ENCODE measurements at regions not wholly inside any gene's neighbourhood (a gene's known extent, or its start where the extent isn't known, plus 50 kb on each side); places are given as distances from the start of the nearest gene placed in this dataset.
"Not testable (repeated sequence)": the region's sequence is repeated elsewhere in the genome, so short reads cannot be mapped to it uniquely, and the experiment has no call there.

GRCh38 chr7:131934452-131934851, 378.0 kb upstream of the PODXL start:
- Histone ChIP-seq H3K4me3 (ENCODE audit: insufficient read depth, low read depth, low read length) (no peak overlapping the region), H3K9ac (ENCODE audit: low read length) (no peak overlapping the region), H3K9me3 (ENCODE audit: insufficient read depth, low read depth, low read length) (no peaks in the 10 kb centered on the region), H3K36me3 (ENCODE audit: insufficient read depth, low read length) (no peaks in the 10 kb centered on the region), H3K79me2 (ENCODE audit: insufficient read depth, low read length) (no peaks in the 10 kb centered on the region), H2AFZ (ENCODE audit: low read depth, low read length) (no peak overlapping the region), H4K20me1 (ENCODE audit: insufficient read depth, low read length) (no peaks in the 10 kb centered on the region), H3K4me2 (ENCODE audit: low read length) (no peak overlapping the region), H3K4me1 (ENCODE audit: insufficient read depth, low read length) (no peaks in the 10 kb centered on the region), H3K27me3 (ENCODE audit: insufficient read depth, low read length) (no peaks in the 10 kb centered on the region), H3K27ac (ENCODE audit: low read depth, low read length) (no peak overlapping the region)
- TF ChIP-seq CTCF (IDR thresholded peaks at IDR 0.05; ENCODE audit: insufficient read depth, low read depth, low read length) = no peak
- TF ChIP-seq EZH2 (IDR thresholded peaks at IDR 0.05; ENCODE audit: insufficient read depth, low read length) = no peak
- no peak for FAIRE-seq
- Mint-ChIP-seq H3K4me3 (ENCODE audit: unreplicated experiment) (no peak overlapping the region), H3K4me1 (ENCODE audit: low read depth, unreplicated experiment) (no peaks in the 10 kb centered on the region), H3K27ac (ENCODE audit: unreplicated experiment) (no peak overlapping the region), H3K36me3 (ENCODE audit: low read depth, unreplicated experiment) (no peaks in the 10 kb centered on the region), H3K9me3 (ENCODE audit: unreplicated experiment) (no peaks in the 10 kb centered on the region), H3K27me3 (ENCODE audit: low read depth, unreplicated experiment) (peaks cover 54% of the 10 kb centered on the region)
- DNase-seq (ENCODE audit: low read depth) = no peak

GRCh38 chr7:131933751-131934289, 377.4 kb upstream of the PODXL start:
- no peaks in the 10 kb centered on the region for H3K9me3 Mint-ChIP-seq (ENCODE audit: unreplicated experiment)
- no peaks in the 10 kb centered on the region for H3K4me1 Mint-ChIP-seq (ENCODE audit: low read depth, unreplicated experiment)
- no peak for DNase-seq (ENCODE audit: low read depth)
- Histone ChIP-seq H3K27me3 (ENCODE audit: insufficient read depth, low read length) (no peaks in the 10 kb centered on the region), H3K4me1 (ENCODE audit: insufficient read depth, low read length) (no peaks in the 10 kb centered on the region), H3K27ac (ENCODE audit: low read depth, low read length) (no peak overlapping the region), H3K79me2 (ENCODE audit: insufficient read depth, low read length) (no peaks in the 10 kb centered on the region), H3K36me3 (ENCODE audit: insufficient read depth, low read length) (no peaks in the 10 kb centered on the region), H3K4me3 (ENCODE audit: insufficient read depth, low read depth, low read length) (no peak overlapping the region), H3K4me2 (ENCODE audit: low read length) (no peak overlapping the region), H2AFZ (ENCODE audit: low read depth, low read length) (no peak overlapping the region), H3K9me3 (ENCODE audit: insufficient read depth, low read depth, low read length) (no peaks in the 10 kb centered on the region), H3K9ac (ENCODE audit: low read length) (no peak overlapping the region), H4K20me1 (ENCODE audit: insufficient read depth, low read length) (no peaks in the 10 kb centered on the region)
- H3K36me3 Mint-ChIP-seq (ENCODE audit: low read depth, unreplicated experiment) = no peaks in the 10 kb centered on the region
- TF ChIP-seq CTCF (IDR thresholded peaks at IDR 0.05; ENCODE audit: insufficient read depth, low read depth, low read length) (no peak), EZH2 (IDR thresholded peaks at IDR 0.05; ENCODE audit: insufficient read depth, low read length) (no peak)
- H3K27me3 Mint-ChIP-seq (ENCODE audit: low read depth, unreplicated experiment) = peaks cover 52% of the 10 kb centered on the region
- H3K27ac Mint-ChIP-seq (ENCODE audit: unreplicated experiment) = no peak overlapping the region
- H3K4me3 Mint-ChIP-seq (ENCODE audit: unreplicated experiment) = no peak overlapping the region
- no peak for FAIRE-seq

- H3K27ac Mint-ChIP-seq (ENCODE audit: unreplicated experiment); DNase-seq (ENCODE audit: low read depth); H3K4me1 ChIP-seq (ENCODE audit: insufficient read depth, low read length); H3K4me3 ChIP-seq (ENCODE audit: insufficient read depth, low read depth, low read length); H3K9ac ChIP-seq (ENCODE audit: low read length); H3K27ac ChIP-seq (ENCODE audit: low read depth, low read length); H3K9me3 Mint-ChIP-seq (ENCODE audit: unreplicated experiment); H3K9me3 ChIP-seq (ENCODE audit: insufficient read depth, low read depth, low read length); H4K20me1 ChIP-seq (ENCODE audit: insufficient read depth, low read length); H3K27me3 ChIP-seq (ENCODE audit: insufficient read depth, low read length); FAIRE-seq; H3K79me2 ChIP-seq (ENCODE audit: insufficient read depth, low read length); H3K36me3 Mint-ChIP-seq (ENCODE audit: low read depth, unreplicated experiment); H2AFZ ChIP-seq (ENCODE audit: low read depth, low read length); H3K4me2 ChIP-seq (ENCODE audit: low read length); H3K4me1 Mint-ChIP-seq (ENCODE audit: low read depth, unreplicated experiment); H3K36me3 ChIP-seq (ENCODE audit: insufficient read depth, low read length); H3K4me3 Mint-ChIP-seq (ENCODE audit: unreplicated experiment): not testable (repeated sequence)
- peaks cover 53% of the 10 kb centered on the region for H3K27me3 Mint-ChIP-seq (ENCODE audit: low read depth, unreplicated experiment)
Measured at GRCh38 chr7:131933219-131933618, 376.8 kb upstream of the PODXL start.

Measured in astrocyte (in vitro differentiated cells and primary cell).